Heart left ventricle (tissue), 16 donors: ENCODE measurements at regions not wholly inside any gene's neighbourhood (a gene's known extent, or its start where the extent isn't known, plus 50 kb on each side); places are given as distances from the start of the nearest gene placed in this dataset.

ENCODE experiments used
- ATAC-seq, 4 donors: fragments of 200-7000 bp; cut with Tn5 transposase; one replicate each; pipeline ENCODE4 v1.9.1; 2020 to 2022; ENCODE audit warnings: moderate library complexity in 4 of 4, mild to moderate bottlenecking in 3 of 4, moderate number of reproducible peaks in 1 of 4
- DNase-seq, 5 donors: peaks; one replicate each; pipeline ENCODE4 v3.0.0-alpha.2; 2020
- H3K27ac ChIP-seq, 12 donors: fragments of 200-600 bp; sonication (generic) in 4 of 12; one replicate each; pipeline versions ENCODE4 v1.5.0 to v1.8.0; 2016 to 2022; ENCODE audit warnings: mild to moderate bottlenecking in 2 of 12
- H3K27me3 ChIP-seq, 9 donors: fragments of 200-600 bp; sonication (generic) in 2 of 9; one replicate each; pipeline versions ENCODE4 v1.5.1 to v1.8.0; 2016 to 2022; ENCODE audit warnings: mild to moderate bottlenecking in 3 of 9
- H3K36me3 ChIP-seq, 9 donors: fragments of 200-600 bp; sonication (generic) in 2 of 9; one replicate each; pipeline versions ENCODE4 v1.5.0 to v1.8.0; 2018 to 2022; ENCODE audit warnings: mild to moderate bottlenecking in 2 of 9
- H3K4me1 ChIP-seq, 12 donors: fragments of 200-600 bp; sonication (generic) in 4 of 12; one replicate each; pipeline versions ENCODE4 v1.5.0 to v1.8.0; 2016 to 2022; ENCODE audit warnings: mild to moderate bottlenecking in 3 of 12
- H3K4me3 ChIP-seq, 12 donors: fragments of 200-600 bp; sonication (generic) in 4 of 12; one replicate each; pipeline versions ENCODE4 v1.5.0 to v1.8.0; 2017 to 2022; ENCODE audit warnings: mild to moderate bottlenecking in 9 of 12, moderate library complexity in 4 of 12
- H3K9me3 ChIP-seq, 12 donors: fragments of 200-600 bp; sonication (generic) in 4 of 12; one replicate each; pipeline versions ENCODE4 v1.5.0 to v1.8.0; 2016 to 2022; ENCODE audit warnings: mild to moderate bottlenecking in 1 of 12
- POLR2A ChIP-seq, 2 donors: fragments of 450-650 bp; IDR thresholded peaks; one replicate each; pipeline ENCODE4 v1.6.1; 2017; ENCODE audit warnings: antibody characterized with exemption in 2 of 2, mild to moderate bottlenecking in 2 of 2, moderate library complexity in 2 of 2
- WGBS, 4 donors: extraction: QIAGEN DNeasy Blood & Tissue Kit in 2 of 4; methylation state at CpG; one replicate each; pipeline versions ENCODE4 v1.1.5 to v1.1.7; 2013 to 2018; 5-methylcytosine and 5-hydroxymethylcytosine counted together
- intact Hi-C, 10 donors: fragments of 100-400 bp; cut with DNase I; formaldehyde crosslinking; loops; one replicate each; pipeline versions ENCODE4 v1.11.1 to v1.14.2; 2022
- TF ChIP-seq, protein P1 (sequence below), 12 donors: fragments of 200-600 bp; sonication (generic) in 4 of 12; IDR thresholded peaks; one replicate each; pipeline versions ENCODE4 v1.5.0 to v1.8.0; 2018 to 2022; ENCODE audit warnings: antibody characterized with exemption in 12 of 12, mild to moderate bottlenecking in 5 of 12
- donor health status: ischemic (EF 13 %, LVEDD 7.1; RV severe dilation, severe dysfunction).
- donor health status: healthy with polysubstance abuse.
- donor health status: DM: no; HTN: yes; CAD: no.
- donor health status: DM: no; HTN: no; CAD: no.
- donor health status: ischemic (EF 25% LVEDD 6.9; RV normal size, moderate dysfunction).
- donor health status: ischemic (EF 25% LVEDD 5.7; RV mildly dilated, moderate dysfunction).
- donor health status: healthy.
- donor health status: DM: yes; HTN: yes; CAD: no.
- donor health status: ischemic (EF 35%, LVEDD 5.7; RV mildly dilated, moderate dysfunction).
- donor health status: nonischemic (EF 11% LVEDD 7.7; RV severe dilation, severe dysfunction).
- donor health status: DM: yes; HTN: yes; CAD: no.
- donor health status: PGD.
- donor health status: ischemic (EF 29% LVEDD 5.4; RV normal size, mild dysfunction).
- donor health status: nonischemic (EF 23%, LVEDD 6.1; RV moderate dilation, normal function).

DNA sequence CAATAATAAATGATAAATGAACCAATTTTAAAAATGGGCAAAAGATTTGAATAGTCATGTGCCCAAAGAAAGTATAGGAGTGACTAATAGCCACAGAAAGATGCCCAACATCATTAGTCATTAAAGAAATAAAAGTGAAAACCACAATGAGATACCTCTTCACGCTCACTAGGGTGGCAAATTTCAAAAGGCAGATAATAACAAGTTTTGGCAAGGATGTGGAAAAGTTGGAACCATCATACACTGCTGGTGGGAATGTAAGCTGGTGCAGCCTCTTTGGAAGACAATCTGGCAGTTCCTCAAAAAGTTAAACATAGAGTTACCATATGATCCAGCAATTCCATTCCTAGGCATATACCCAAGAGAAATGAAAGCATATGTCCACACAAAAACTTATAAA, 1819.8 kb downstream of the MAT2B start:
- Histone ChIP-seq H3K27me3 (no peaks in the 10 kb centered on the region), H3K9me3 (peaks cover 0 to 3% (median 0%) of the 10 kb centered on the region in 12 donors), H3K27ac (no peak overlapping the region), H3K4me1 (no peaks in the 10 kb centered on the region), H3K36me3 (no peaks in the 10 kb centered on the region), H3K4me3 (no peak overlapping the region)
- ATAC-seq = no peak
- no peak for TF ChIP-seq POLR2A (IDR thresholded peaks at IDR 0.05)
- TF ChIP-seq, protein P1, sequence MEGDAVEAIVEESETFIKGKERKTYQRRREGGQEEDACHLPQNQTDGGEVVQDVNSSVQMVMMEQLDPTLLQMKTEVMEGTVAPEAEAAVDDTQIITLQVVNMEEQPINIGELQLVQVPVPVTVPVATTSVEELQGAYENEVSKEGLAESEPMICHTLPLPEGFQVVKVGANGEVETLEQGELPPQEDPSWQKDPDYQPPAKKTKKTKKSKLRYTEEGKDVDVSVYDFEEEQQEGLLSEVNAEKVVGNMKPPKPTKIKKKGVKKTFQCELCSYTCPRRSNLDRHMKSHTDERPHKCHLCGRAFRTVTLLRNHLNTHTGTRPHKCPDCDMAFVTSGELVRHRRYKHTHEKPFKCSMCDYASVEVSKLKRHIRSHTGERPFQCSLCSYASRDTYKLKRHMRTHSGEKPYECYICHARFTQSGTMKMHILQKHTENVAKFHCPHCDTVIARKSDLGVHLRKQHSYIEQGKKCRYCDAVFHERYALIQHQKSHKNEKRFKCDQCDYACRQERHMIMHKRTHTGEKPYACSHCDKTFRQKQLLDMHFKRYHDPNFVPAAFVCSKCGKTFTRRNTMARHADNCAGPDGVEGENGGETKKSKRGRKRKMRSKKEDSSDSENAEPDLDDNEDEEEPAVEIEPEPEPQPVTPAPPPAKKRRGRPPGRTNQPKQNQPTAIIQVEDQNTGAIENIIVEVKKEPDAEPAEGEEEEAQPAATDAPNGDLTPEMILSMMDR (IDR thresholded peaks at IDR 0.05) = no peak
- intact Hi-C loops = no loop called here
- 77 to 83% (median 81%) methylated on average over 1 of the region's 1 CpG for WGBS, 4 donors
- DNase-seq = no peak

DNA sequence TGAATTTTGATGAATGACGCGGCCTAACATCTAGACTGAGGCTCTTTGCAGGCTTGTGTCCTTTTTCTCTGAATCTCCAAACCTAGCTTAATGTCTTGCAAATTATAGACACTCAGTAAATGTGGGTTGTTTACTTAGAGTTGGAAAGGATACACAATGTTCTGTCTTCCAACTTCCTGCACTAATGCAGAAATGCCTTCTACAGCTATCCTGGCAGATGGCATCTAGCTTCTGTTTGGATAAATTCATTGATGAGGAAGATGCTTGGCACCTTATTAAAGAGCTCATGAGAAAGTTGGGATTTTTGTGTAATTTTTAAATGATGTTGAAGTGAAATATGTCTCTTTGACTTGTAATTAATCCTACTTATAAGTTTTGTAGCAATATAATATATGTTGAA, 1822.2 kb downstream of the MAT2B start:
- Histone ChIP-seq H3K27me3 (no peaks in the 10 kb centered on the region), H3K4me3 (no peak overlapping the region), H3K9me3 (peaks cover 0 to 3% (median 0%) of the 10 kb centered on the region in 12 donors), H3K27ac (no peak overlapping the region), H3K4me1 (no peaks in the 10 kb centered on the region), H3K36me3 (no peaks in the 10 kb centered on the region)
- no peak for ATAC-seq
- DNase-seq = no peak
- no peak for TF ChIP-seq POLR2A (IDR thresholded peaks at IDR 0.05)
- TF ChIP-seq, protein P1 (IDR thresholded peaks at IDR 0.05) = no peak
- 94 to 97% (median 95%) methylated on average over 2 of the region's 2 CpGs for WGBS, 4 donors
- intact Hi-C loops = no loop called here

DNA sequence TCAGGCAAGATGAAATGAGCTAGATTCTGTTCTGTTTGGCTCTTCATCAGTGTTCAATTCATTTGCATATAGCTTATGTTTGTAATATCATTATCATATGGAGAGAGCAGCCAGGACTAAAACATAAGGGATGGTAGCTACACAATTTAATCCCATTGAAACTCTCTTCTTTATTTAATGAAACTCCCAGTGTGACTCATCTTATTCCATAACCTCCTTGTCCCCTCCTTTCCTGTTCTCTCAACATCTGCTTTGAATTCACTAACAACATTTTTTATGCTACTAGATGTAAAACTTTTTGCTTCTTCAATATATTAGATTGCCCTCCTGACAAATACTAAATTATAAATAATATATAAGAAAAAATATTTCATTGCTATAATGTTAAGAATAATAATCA, 1823.4 kb downstream of the MAT2B start:
- Histone ChIP-seq H3K27ac (no peak overlapping the region), H3K4me1 (no peaks in the 10 kb centered on the region), H3K36me3 (no peaks in the 10 kb centered on the region), H3K27me3 (no peaks in the 10 kb centered on the region), H3K4me3 (no peak overlapping the region), H3K9me3 (peaks cover 0 to 3% (median 0%) of the 10 kb centered on the region in 12 donors)
- no peak for DNase-seq
- TF ChIP-seq, protein P1 (IDR thresholded peaks at IDR 0.05) = no peak
- no peak for TF ChIP-seq POLR2A (IDR thresholded peaks at IDR 0.05)
- intact Hi-C loops = no loop called here
- no peak for ATAC-seq

DNA sequence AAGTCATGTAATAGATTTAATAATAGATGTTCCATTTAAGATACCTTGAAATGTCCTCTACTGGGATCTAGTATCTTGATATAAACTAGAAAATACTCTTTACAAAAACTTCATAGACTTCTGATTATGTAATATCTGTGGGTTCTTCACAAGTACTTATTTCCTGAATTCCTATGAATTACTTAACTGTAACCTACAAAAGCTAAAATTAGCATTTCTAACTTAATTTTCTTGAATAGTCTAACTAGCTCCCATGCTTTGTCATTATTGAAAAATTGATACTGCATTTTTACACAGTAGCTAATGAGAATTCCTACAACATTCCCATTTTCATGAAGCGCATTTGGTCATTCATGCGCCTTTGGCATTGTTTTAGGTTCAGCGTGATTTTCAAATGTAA, 1828.2 kb downstream of the MAT2B start:
- H3K27me3 ChIP-seq = no peaks in the 10 kb centered on the region
- ATAC-seq (no peak), DNase-seq (no peak)
- no peak overlapping the region for H3K27ac ChIP-seq
- H3K36me3 ChIP-seq = no peaks in the 10 kb centered on the region
- TF ChIP-seq POLR2A (IDR thresholded peaks at IDR 0.05) = no peak
- TF ChIP-seq, protein P1 (IDR thresholded peaks at IDR 0.05) = no peak
- 88 to 94% (median 91%) methylated on average over 3 of the region's 3 CpGs for WGBS, 4 donors
- H3K4me1 ChIP-seq = no peaks in the 10 kb centered on the region
- intact Hi-C loops = no loop called here
- peaks cover 0 to 3% (median 0%) of the 10 kb centered on the region in 12 donors for H3K9me3 ChIP-seq
- H3K4me3 ChIP-seq = no peak overlapping the region
